ENCODE measurements at regions not wholly inside any gene's neighbourhood (a gene's known extent, or its start where the extent isn't known, plus 50 kb on each side); places are given as distances from the start of the nearest gene placed in this dataset.
A peak's percentile ranks its signal among the peaks of the same experiment; 100 is the strongest.

DNA sequence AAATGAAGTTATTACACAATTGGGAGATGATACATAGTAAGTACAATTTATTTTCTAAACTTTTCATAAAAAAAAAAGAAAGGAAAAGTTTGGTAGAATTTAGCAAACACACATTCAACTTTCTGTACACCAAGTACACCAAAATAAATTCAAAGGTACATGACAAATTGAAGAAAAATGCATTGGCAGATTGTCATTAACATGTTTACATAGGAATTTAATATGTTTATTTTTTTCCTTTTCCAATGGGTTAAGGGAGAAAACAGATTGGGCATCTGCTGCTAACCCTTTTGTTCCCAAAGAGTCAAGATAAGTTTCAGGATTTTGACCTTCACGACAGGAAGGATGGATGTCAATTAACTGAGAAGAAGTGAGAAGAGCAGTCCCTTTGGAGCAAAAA lies 620.4 kb downstream of the XIRP2 start:
- Histone ChIP-seq H3K79me2 (ENCODE audit: insufficient read depth) (no peaks in the 10 kb centered on the region), H3K27ac (ENCODE audit: low read depth in 2 of 2, low read length in 1 of 2) (no peak overlapping the region), H3K9ac (no peak overlapping the region), H3K4me3 (ENCODE audit: low read depth in 2 of 2, low read length in 1 of 2) (no peak overlapping the region), H3F3A (replicated peaks; ENCODE audit: insufficient read depth) (peaks cover 13% of the 10 kb centered on the region), H3K36me3 (replicated peaks in 1 of 2; ENCODE audit: control insufficient read depth in 1 of 2, insufficient read depth in 2 of 2, low read length in 1 of 2) (no peaks in the 10 kb centered on the region), H3K27me3 (ENCODE audit: insufficient read depth) (no peaks in the 10 kb centered on the region), H3K9me2 (no peaks in the 10 kb centered on the region), H3K9me3 (no peaks in the 10 kb centered on the region), H2AFZ (ENCODE audit: low read depth) (0 out of 2 replicates have a peak overlapping the region, but pooled peaks have one; percentile 19), H3K4me2 (no peak overlapping the region), H3K4me1 (ENCODE audit: control insufficient read depth in 1 of 2, insufficient read depth in 2 of 2, low read depth in 1 of 2, low read length in 1 of 2) (peaks cover 0 to 12% of the 10 kb centered on the region in 2 experiments; a peak in 2 of 4 replicates), H4K20me1 (ENCODE audit: insufficient read depth) (no peaks in the 10 kb centered on the region)
- no peak for TF ChIP-seq GABPA (IDR thresholded peaks at IDR 0.05; ENCODE audit: low read depth)
- no peak for TF ChIP-seq YY1 (IDR thresholded peaks at IDR 0.05; ENCODE audit: low read depth)
- TF ChIP-seq, protein P1, sequence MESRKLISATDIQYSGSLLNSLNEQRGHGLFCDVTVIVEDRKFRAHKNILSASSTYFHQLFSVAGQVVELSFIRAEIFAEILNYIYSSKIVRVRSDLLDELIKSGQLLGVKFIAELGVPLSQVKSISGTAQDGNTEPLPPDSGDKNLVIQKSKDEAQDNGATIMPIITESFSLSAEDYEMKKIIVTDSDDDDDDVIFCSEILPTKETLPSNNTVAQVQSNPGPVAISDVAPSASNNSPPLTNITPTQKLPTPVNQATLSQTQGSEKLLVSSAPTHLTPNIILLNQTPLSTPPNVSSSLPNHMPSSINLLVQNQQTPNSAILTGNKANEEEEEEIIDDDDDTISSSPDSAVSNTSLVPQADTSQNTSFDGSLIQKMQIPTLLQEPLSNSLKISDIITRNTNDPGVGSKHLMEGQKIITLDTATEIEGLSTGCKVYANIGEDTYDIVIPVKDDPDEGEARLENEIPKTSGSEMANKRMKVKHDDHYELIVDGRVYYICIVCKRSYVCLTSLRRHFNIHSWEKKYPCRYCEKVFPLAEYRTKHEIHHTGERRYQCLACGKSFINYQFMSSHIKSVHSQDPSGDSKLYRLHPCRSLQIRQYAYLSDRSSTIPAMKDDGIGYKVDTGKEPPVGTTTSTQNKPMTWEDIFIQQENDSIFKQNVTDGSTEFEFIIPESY (IDR thresholded peaks at IDR 0.05; ENCODE audit: borderline replicate concordance, low read depth) = no peak
- no peak for TF ChIP-seq RXRA (IDR thresholded peaks at IDR 0.05; ENCODE audit: borderline replicate concordance, low read depth)
- TF ChIP-seq ELF1 (IDR thresholded peaks at IDR 0.05) = no peak
- ChIA-PET CTCF (no interaction called here), POLR2A (no interaction called here)
- no peak for DNase-seq
- 85% methylated on average over 1 of the region's 1 CpG for WGBS (ENCODE audit: low lambda C conversion rate)

- Histone ChIP-seq H3K9me2 (no peaks in the 10 kb centered on the region), H3K79me2 (ENCODE audit: insufficient read depth) (no peaks in the 10 kb centered on the region), H2AFZ (ENCODE audit: low read depth) (no peak overlapping the region), H3K27ac (ENCODE audit: low read depth in 2 of 2, low read length in 1 of 2) (no peak overlapping the region), H3K36me3 (replicated peaks in 1 of 2; ENCODE audit: control insufficient read depth in 1 of 2, insufficient read depth in 2 of 2, low read length in 1 of 2) (no peaks in the 10 kb centered on the region), H3K4me1 (ENCODE audit: control insufficient read depth in 1 of 2, insufficient read depth in 2 of 2, low read depth in 1 of 2, low read length in 1 of 2) (peaks cover 0 to 12% of the 10 kb centered on the region in 2 experiments; a peak in 2 of 4 replicates), H3K4me3 (ENCODE audit: low read depth in 2 of 2, low read length in 1 of 2) (no peak overlapping the region), H3F3A (replicated peaks; ENCODE audit: insufficient read depth) (peaks cover 13% of the 10 kb centered on the region), H4K20me1 (ENCODE audit: insufficient read depth) (no peaks in the 10 kb centered on the region), H3K9ac (no peak overlapping the region), H3K4me2 (no peak overlapping the region), H3K9me3 (no peaks in the 10 kb centered on the region), H3K27me3 (ENCODE audit: insufficient read depth) (no peaks in the 10 kb centered on the region)
- no peak for DNase-seq
- POLR2A ChIA-PET = no interaction called here
- CTCF ChIA-PET = no interaction called here
- TF ChIP-seq CHD2 (IDR thresholded peaks at IDR 0.05; ENCODE audit: low read length, partially characterized antibody) (no peak), FOSL2 (IDR thresholded peaks at IDR 0.05; ENCODE audit: borderline replicate concordance, low read depth) (no peak), MEF2A (IDR thresholded peaks at IDR 0.05; ENCODE audit: borderline replicate concordance, low read depth) (no peak), FOXM1 (IDR thresholded peaks at IDR 0.05; ENCODE audit: low read depth) (no peak), TAF1 (IDR thresholded peaks at IDR 0.05; ENCODE audit: borderline replicate concordance, low read depth, low read length) (no peak), USF2 (IDR thresholded peaks at IDR 0.05; ENCODE audit: borderline replicate concordance, low read depth, low read length) (no peak), POLR2AphosphoS5 (IDR thresholded peaks at IDR 0.05; ENCODE audit: low read depth, low read length) (no peak), IRF3 (IDR thresholded peaks at IDR 0.05; ENCODE audit: low read depth, low read length) (no peak)
- TF ChIP-seq, protein P2, sequence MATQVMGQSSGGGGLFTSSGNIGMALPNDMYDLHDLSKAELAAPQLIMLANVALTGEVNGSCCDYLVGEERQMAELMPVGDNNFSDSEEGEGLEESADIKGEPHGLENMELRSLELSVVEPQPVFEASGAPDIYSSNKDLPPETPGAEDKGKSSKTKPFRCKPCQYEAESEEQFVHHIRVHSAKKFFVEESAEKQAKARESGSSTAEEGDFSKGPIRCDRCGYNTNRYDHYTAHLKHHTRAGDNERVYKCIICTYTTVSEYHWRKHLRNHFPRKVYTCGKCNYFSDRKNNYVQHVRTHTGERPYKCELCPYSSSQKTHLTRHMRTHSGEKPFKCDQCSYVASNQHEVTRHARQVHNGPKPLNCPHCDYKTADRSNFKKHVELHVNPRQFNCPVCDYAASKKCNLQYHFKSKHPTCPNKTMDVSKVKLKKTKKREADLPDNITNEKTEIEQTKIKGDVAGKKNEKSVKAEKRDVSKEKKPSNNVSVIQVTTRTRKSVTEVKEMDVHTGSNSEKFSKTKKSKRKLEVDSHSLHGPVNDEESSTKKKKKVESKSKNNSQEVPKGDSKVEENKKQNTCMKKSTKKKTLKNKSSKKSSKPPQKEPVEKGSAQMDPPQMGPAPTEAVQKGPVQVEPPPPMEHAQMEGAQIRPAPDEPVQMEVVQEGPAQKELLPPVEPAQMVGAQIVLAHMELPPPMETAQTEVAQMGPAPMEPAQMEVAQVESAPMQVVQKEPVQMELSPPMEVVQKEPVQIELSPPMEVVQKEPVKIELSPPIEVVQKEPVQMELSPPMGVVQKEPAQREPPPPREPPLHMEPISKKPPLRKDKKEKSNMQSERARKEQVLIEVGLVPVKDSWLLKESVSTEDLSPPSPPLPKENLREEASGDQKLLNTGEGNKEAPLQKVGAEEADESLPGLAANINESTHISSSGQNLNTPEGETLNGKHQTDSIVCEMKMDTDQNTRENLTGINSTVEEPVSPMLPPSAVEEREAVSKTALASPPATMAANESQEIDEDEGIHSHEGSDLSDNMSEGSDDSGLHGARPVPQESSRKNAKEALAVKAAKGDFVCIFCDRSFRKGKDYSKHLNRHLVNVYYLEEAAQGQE (IDR thresholded peaks at IDR 0.05; ENCODE audit: low read depth, low read length) = no peak
- TF ChIP-seq, protein P3, sequence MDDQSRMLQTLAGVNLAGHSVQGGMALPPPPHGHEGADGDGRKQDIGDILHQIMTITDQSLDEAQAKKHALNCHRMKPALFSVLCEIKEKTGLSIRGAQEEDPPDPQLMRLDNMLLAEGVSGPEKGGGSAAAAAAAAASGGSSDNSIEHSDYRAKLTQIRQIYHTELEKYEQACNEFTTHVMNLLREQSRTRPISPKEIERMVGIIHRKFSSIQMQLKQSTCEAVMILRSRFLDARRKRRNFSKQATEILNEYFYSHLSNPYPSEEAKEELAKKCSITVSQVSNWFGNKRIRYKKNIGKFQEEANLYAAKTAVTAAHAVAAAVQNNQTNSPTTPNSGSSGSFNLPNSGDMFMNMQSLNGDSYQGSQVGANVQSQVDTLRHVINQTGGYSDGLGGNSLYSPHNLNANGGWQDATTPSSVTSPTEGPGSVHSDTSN (IDR thresholded peaks at IDR 0.05) = no peak
- TF ChIP-seq, protein P4, sequence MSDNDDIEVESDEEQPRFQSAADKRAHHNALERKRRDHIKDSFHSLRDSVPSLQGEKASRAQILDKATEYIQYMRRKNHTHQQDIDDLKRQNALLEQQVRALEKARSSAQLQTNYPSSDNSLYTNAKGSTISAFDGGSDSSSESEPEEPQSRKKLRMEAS (IDR thresholded peaks at IDR 0.05; ENCODE audit: low read depth) = no peak
- 65% methylated on average over 1 of the region's 1 CpG for WGBS (ENCODE audit: low lambda C conversion rate)
These were observed 618.1 kb downstream of the XIRP2 start for GRCh38 chr2:167506395-167506794.

Measured in SK-N-SH (cell line).